ENCODE measurements at regions not wholly inside any gene's neighbourhood (a gene's known extent, or its start where the extent isn't known, plus 50 kb on each side); places are given as distances from the start of the nearest gene placed in this dataset.

DNA sequence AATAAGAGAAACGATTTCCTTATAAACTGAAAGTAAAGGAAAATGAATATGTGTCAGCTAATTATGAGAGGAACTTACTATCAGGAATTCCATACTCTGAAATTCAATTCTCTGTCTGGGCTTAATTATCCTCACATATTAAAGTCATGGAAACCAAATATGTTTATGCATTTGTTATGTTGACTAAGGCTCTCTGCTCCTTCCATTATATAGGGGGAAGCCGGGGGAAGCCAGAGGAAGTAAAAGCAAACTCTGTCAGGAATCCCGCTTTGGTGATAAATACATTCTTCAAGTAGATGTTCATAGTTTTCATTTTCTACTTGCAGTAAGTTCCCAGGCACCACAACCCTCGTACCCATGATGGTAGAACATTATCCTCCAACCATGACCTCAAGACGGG, 142.8 kb upstream of the VCX2 start:
- no peak overlapping the region for H3K4me3 ChIP-seq
- no peaks in the 10 kb centered on the region for H3K9me3 ChIP-seq
- POLR2A ChIA-PET: no interaction called here
- no peak for ATAC-seq
- WGBS (ENCODE audit: missing lambda C conversion rate): 3% methylated on average over 5 of the region's 5 CpGs
- TF ChIP-seq, protein P1, sequence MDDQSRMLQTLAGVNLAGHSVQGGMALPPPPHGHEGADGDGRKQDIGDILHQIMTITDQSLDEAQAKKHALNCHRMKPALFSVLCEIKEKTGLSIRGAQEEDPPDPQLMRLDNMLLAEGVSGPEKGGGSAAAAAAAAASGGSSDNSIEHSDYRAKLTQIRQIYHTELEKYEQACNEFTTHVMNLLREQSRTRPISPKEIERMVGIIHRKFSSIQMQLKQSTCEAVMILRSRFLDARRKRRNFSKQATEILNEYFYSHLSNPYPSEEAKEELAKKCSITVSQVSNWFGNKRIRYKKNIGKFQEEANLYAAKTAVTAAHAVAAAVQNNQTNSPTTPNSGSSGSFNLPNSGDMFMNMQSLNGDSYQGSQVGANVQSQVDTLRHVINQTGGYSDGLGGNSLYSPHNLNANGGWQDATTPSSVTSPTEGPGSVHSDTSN (IDR thresholded peaks at IDR 0.05): no peak
- no peak for TF ChIP-seq MAFK (IDR thresholded peaks at IDR 0.05; ENCODE audit: partially characterized antibody)
- TF ChIP-seq RCOR1 (IDR thresholded peaks at IDR 0.05; ENCODE audit: low read depth, low read length): no peak
- TF ChIP-seq, protein P2, sequence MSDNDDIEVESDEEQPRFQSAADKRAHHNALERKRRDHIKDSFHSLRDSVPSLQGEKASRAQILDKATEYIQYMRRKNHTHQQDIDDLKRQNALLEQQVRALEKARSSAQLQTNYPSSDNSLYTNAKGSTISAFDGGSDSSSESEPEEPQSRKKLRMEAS (IDR thresholded peaks at IDR 0.05): no peak
- no peak for TF ChIP-seq FOSL2 (IDR thresholded peaks at IDR 0.05)
- TF ChIP-seq FOSL2 (CRISPR knock-in tag; IDR thresholded peaks at IDR 0.05): no peak
- TF ChIP-seq, protein P3, sequence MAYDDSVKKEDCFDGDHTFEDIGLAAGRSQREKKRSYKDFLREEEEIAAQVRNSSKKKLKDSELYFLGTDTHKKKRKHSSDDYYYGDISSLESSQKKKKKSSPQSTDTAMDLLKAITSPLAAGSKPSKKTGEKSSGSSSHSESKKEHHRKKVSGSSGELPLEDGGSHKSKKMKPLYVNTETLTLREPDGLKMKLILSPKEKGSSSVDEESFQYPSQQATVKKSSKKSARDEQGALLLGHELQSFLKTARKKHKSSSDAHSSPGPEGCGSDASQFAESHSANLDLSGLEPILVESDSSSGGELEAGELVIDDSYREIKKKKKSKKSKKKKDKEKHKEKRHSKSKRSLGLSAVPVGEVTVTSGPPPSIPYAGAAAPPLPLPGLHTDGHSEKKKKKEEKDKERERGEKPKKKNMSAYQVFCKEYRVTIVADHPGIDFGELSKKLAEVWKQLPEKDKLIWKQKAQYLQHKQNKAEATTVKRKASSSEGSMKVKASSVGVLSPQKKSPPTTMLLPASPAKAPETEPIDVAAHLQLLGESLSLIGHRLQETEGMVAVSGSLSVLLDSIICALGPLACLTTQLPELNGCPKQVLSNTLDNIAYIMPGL (CRISPR knock-in tag; IDR thresholded peaks at IDR 0.05; ENCODE audit: borderline replicate concordance): no peak
- no peak for TF ChIP-seq MYC (IDR thresholded peaks at IDR 0.05; ENCODE audit: borderline replicate concordance, low read length)
- TF ChIP-seq, protein P4, sequence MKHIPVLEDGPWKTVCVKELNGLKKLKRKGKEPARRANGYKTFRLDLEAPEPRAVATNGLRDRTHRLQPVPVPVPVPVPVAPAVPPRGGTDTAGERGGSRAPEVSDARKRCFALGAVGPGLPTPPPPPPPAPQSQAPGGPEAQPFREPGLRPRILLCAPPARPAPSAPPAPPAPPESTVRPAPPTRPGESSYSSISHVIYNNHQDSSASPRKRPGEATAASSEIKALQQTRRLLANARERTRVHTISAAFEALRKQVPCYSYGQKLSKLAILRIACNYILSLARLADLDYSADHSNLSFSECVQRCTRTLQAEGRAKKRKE (CRISPR knock-in tag; IDR thresholded peaks at IDR 0.05; ENCODE audit: low read depth): no peak
- TF ChIP-seq HOXB13 (CRISPR knock-in tag; IDR thresholded peaks at IDR 0.05; ENCODE audit: low read depth): no peak
- TF ChIP-seq EHMT2 (IDR thresholded peaks at IDR 0.05; ENCODE audit: low read depth): no peak
- TF ChIP-seq, protein P5, sequence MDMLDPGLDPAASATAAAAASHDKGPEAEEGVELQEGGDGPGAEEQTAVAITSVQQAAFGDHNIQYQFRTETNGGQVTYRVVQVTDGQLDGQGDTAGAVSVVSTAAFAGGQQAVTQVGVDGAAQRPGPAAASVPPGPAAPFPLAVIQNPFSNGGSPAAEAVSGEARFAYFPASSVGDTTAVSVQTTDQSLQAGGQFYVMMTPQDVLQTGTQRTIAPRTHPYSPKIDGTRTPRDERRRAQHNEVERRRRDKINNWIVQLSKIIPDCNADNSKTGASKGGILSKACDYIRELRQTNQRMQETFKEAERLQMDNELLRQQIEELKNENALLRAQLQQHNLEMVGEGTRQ (IDR thresholded peaks at IDR 0.05): no peak
- TF ChIP-seq ZSCAN20 (CRISPR knock-in tag; IDR thresholded peaks at IDR 0.05): no peak
- TF ChIP-seq HEYL (CRISPR knock-in tag; IDR thresholded peaks at IDR 0.05): no peak
- TF ChIP-seq CBX2 (IDR thresholded peaks at IDR 0.05; ENCODE audit: borderline replicate concordance, low read depth): no peak
- TF ChIP-seq SREBF2 (IDR thresholded peaks at IDR 0.05): no peak
- no peak for TF ChIP-seq NR3C1 (IDR thresholded peaks at IDR 0.05)
- TF ChIP-seq CHD2 (IDR thresholded peaks at IDR 0.05; ENCODE audit: low read length, partially characterized antibody): no peak
- TF ChIP-seq KDM5A (IDR thresholded peaks at IDR 0.05): no peak
- no peak for DNase-seq (ENCODE audit: low read depth in 1 of 2, low spot score in 1 of 2)
- H3K4me1 ChIP-seq: no peaks in the 10 kb centered on the region
- CTCF ChIA-PET: no interaction called here
- no peak overlapping the region for H3K27ac ChIP-seq
- H3K4me2 ChIP-seq: no peak overlapping the region
- no peak for FAIRE-seq

DNA sequence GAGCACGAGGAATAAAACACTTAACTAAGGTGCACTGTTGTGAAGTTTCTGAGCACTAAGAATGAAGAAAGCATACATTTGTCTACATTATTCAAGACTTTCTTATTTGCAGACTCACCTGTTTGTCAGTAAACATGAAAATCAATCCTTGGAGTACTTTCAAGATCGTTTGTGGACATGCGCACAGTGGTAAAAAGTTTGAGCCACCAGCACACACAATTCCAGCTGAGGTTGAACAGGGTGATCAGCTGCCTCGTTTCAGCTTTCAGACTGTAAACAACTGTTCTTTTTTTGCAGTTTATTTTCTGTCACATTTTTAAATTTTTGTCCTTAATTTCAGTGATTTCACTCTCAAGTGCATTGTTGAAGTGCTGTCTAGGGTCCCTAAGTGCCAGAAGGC, 143.8 kb upstream of the VCX2 start:
- TF ChIP-seq BHLHE40 (IDR thresholded peaks at IDR 0.05; ENCODE audit: low read depth, low read length) (no peak), CBX8 (IDR thresholded peaks at IDR 0.05) (no peak), EP300 (IDR thresholded peaks at IDR 0.05) (no peak), RNF2 (IDR thresholded peaks at IDR 0.05; ENCODE audit: borderline replicate concordance, low read depth) (no peak), MAZ (IDR thresholded peaks at IDR 0.05; ENCODE audit: borderline replicate concordance, low read depth, low read length) (no peak), HDAC2 (IDR thresholded peaks at IDR 0.05) (no peak), FOSB (CRISPR knock-in tag; IDR thresholded peaks at IDR 0.05) (no peak), MYC (IDR thresholded peaks at IDR 0.05; ENCODE audit: borderline replicate concordance, low read length) (no peak), SMC3 (IDR thresholded peaks at IDR 0.05) (no peak), HOXB5 (CRISPR knock-in tag; IDR thresholded peaks at IDR 0.05) (no peak), ESRRA (IDR thresholded peaks at IDR 0.05; ENCODE audit: borderline replicate concordance, low read length) (no peak)
- TF ChIP-seq, protein P6, sequence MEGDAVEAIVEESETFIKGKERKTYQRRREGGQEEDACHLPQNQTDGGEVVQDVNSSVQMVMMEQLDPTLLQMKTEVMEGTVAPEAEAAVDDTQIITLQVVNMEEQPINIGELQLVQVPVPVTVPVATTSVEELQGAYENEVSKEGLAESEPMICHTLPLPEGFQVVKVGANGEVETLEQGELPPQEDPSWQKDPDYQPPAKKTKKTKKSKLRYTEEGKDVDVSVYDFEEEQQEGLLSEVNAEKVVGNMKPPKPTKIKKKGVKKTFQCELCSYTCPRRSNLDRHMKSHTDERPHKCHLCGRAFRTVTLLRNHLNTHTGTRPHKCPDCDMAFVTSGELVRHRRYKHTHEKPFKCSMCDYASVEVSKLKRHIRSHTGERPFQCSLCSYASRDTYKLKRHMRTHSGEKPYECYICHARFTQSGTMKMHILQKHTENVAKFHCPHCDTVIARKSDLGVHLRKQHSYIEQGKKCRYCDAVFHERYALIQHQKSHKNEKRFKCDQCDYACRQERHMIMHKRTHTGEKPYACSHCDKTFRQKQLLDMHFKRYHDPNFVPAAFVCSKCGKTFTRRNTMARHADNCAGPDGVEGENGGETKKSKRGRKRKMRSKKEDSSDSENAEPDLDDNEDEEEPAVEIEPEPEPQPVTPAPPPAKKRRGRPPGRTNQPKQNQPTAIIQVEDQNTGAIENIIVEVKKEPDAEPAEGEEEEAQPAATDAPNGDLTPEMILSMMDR (IDR thresholded peaks at IDR 0.05): no peak
- TF ChIP-seq, protein P4 (CRISPR knock-in tag; IDR thresholded peaks at IDR 0.05; ENCODE audit: low read depth): no peak
- TF ChIP-seq, protein P7, sequence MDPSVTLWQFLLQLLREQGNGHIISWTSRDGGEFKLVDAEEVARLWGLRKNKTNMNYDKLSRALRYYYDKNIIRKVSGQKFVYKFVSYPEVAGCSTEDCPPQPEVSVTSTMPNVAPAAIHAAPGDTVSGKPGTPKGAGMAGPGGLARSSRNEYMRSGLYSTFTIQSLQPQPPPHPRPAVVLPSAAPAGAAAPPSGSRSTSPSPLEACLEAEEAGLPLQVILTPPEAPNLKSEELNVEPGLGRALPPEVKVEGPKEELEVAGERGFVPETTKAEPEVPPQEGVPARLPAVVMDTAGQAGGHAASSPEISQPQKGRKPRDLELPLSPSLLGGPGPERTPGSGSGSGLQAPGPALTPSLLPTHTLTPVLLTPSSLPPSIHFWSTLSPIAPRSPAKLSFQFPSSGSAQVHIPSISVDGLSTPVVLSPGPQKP (IDR thresholded peaks at IDR 0.05; ENCODE audit: low read depth, low read length): no peak
- TF ChIP-seq, protein P2 (IDR thresholded peaks at IDR 0.05): no peak
- Histone ChIP-seq H3K4me3 (no peak overlapping the region), H3K27ac (no peak overlapping the region), H3K9me3 (no peaks in the 10 kb centered on the region), H3K4me1 (no peaks in the 10 kb centered on the region), H3K4me2 (no peak overlapping the region)
- ChIA-PET CTCF (no interaction called here), POLR2A (no interaction called here)
- ATAC-seq (no peak), DNase-seq (ENCODE audit: low read depth in 1 of 2, low spot score in 1 of 2) (no peak), FAIRE-seq (no peak)
- WGBS (ENCODE audit: missing lambda C conversion rate): 2% methylated on average over 4 of the region's 4 CpGs

Measured in A549 (cell line).